ENCODE measurements at regions not wholly inside any gene's neighbourhood (a gene's known extent, or its start where the extent isn't known, plus 50 kb on each side); places are given as distances from the start of the nearest gene placed in this dataset.

- no peak for ATAC-seq
Observed at GRCh38 chr18:73959352-73959751, 188.3 kb downstream of the FBXO15 start.

GRCh38 chr18:73954268-73954667, 193.4 kb downstream of the FBXO15 start:
- no peak for TF ChIP-seq ESRRG (CRISPR knock-in tag; IDR thresholded peaks at IDR 0.05)
- TF ChIP-seq CREB5 (CRISPR knock-in tag; IDR thresholded peaks at IDR 0.05; ENCODE audit: low read depth): no peak

More at GRCh38 chr18:73959352-73959751, 188.3 kb downstream of the FBXO15 start:
- no peak for TF ChIP-seq POU6F1 (CRISPR knock-in tag; IDR thresholded peaks at IDR 0.05; ENCODE audit: borderline replicate concordance, low read depth)
- no peak for TF ChIP-seq RARB (CRISPR knock-in tag; IDR thresholded peaks at IDR 0.05)
- TF ChIP-seq ZFP3 (CRISPR knock-in tag; IDR thresholded peaks at IDR 0.05): no peak
- TF ChIP-seq CSDC2 (CRISPR knock-in tag; IDR thresholded peaks at IDR 0.05): no peak
- no peak for TF ChIP-seq PPARA (CRISPR knock-in tag; IDR thresholded peaks at IDR 0.05; ENCODE audit: borderline replicate concordance)
- TF ChIP-seq ISL1 (CRISPR knock-in tag; IDR thresholded peaks at IDR 0.05): no peak
- no peak for TF ChIP-seq TCF4 (CRISPR knock-in tag; IDR thresholded peaks at IDR 0.05; ENCODE audit: borderline replicate concordance)
- no peak for TF ChIP-seq CREB5 (CRISPR knock-in tag; IDR thresholded peaks at IDR 0.05; ENCODE audit: low read depth)
- no peak for TF ChIP-seq ZNF8 (CRISPR knock-in tag; IDR thresholded peaks at IDR 0.05)
- TF ChIP-seq PATZ1 (CRISPR knock-in tag; IDR thresholded peaks at IDR 0.05; ENCODE audit: borderline replicate concordance): no peak
- TF ChIP-seq BACH2 (CRISPR knock-in tag; IDR thresholded peaks at IDR 0.05; ENCODE audit: borderline replicate concordance): no peak
- TF ChIP-seq OSR1 (CRISPR knock-in tag; IDR thresholded peaks at IDR 0.05): no peak
- TF ChIP-seq ARNTL (CRISPR knock-in tag; IDR thresholded peaks at IDR 0.05; ENCODE audit: borderline replicate concordance, low read depth): no peak
- TF ChIP-seq ZC3H10 (CRISPR knock-in tag; IDR thresholded peaks at IDR 0.05): no peak

GRCh38 chr18:73952296-73952946, 195.2 kb downstream of the FBXO15 start:
- ATAC-seq: no peak
- TF ChIP-seq ISL1 (CRISPR knock-in tag; IDR thresholded peaks at IDR 0.05) (no peak), ZFP3 (CRISPR knock-in tag; IDR thresholded peaks at IDR 0.05) (no peak), POU6F1 (CRISPR knock-in tag; IDR thresholded peaks at IDR 0.05; ENCODE audit: borderline replicate concordance, low read depth) (no peak), OSR1 (CRISPR knock-in tag; IDR thresholded peaks at IDR 0.05) (no peak), SNAI2 (CRISPR knock-in tag; IDR thresholded peaks at IDR 0.05) (no peak), ARNTL (CRISPR knock-in tag; IDR thresholded peaks at IDR 0.05; ENCODE audit: borderline replicate concordance, low read depth) (no peak), RARB (CRISPR knock-in tag; IDR thresholded peaks at IDR 0.05) (no peak), ESRRG (CRISPR knock-in tag; IDR thresholded peaks at IDR 0.05) (no peak), TSHZ2 (CRISPR knock-in tag; IDR thresholded peaks at IDR 0.05) (no peak), BACH2 (CRISPR knock-in tag; IDR thresholded peaks at IDR 0.05; ENCODE audit: borderline replicate concordance) (no peak), ZNF565 (CRISPR knock-in tag; conservative IDR thresholded peaks at IDR 0.05; ENCODE audit: low read depth) (no peak), PPARA (CRISPR knock-in tag; IDR thresholded peaks at IDR 0.05; ENCODE audit: borderline replicate concordance) (no peak), TOX (CRISPR knock-in tag; IDR thresholded peaks at IDR 0.05; ENCODE audit: borderline replicate concordance) (no peak), ZNF70 (CRISPR knock-in tag; IDR thresholded peaks at IDR 0.05) (no peak), ZC3H10 (CRISPR knock-in tag; IDR thresholded peaks at IDR 0.05) (no peak), GLIS3 (CRISPR knock-in tag; IDR thresholded peaks at IDR 0.05) (no peak)

More at GRCh38 chr18:73954268-73954667, 193.4 kb downstream of the FBXO15 start:
- ATAC-seq: no peak
